Keratinocyte (primary cell): ENCODE measurements at regions not wholly inside any gene's neighbourhood (a gene's known extent, or its start where the extent isn't known, plus 50 kb on each side); places are given as distances from the start of the nearest gene placed in this dataset.

Experiments used
- DNase-seq: peaks from one replicate; pipeline ENCODE4 v3.0.0-alpha.2; 2011; ENCODE audit warnings: low read depth, missing footprints, low spot score
- FAIRE-seq: peaks from 2 replicates; lab custom pipeline; 2011; peaks lifted over from hg19 to GRCh38; lab: Jason Lieb, UNC
- H2AFZ ChIP-seq: 2 replicates; pipeline ENCODE4 v1.6.0; 2012; ENCODE audit warnings: low read length, control low read depth, inconsistent platforms; ENCODE audit not compliant: control insufficient read depth
- H3K27ac ChIP-seq: 2 replicates; pipeline ENCODE4 v1.5.1; 2011; ENCODE audit warnings: low read length; ENCODE audit not compliant: control insufficient read depth, insufficient read depth
- H3K27me3 ChIP-seq: 3 replicates; pipeline ENCODE4 v1.6.0; 2011; ENCODE audit warnings: low read length; ENCODE audit not compliant: control insufficient read depth, insufficient read depth; ENCODE audit errors: extremely low read depth
- H3K36me3 ChIP-seq, 2 experiments: 2 replicates in 1 of 2; 3 replicates in 1 of 2; pipeline ENCODE4 v1.5.1; 2011; ENCODE audit warnings: low read length in 2 of 2, mild to moderate bottlenecking in 1 of 2; ENCODE audit not compliant: control insufficient read depth in 2 of 2, insufficient read depth in 2 of 2; ENCODE audit errors: extremely low read depth in 1 of 2
- H3K4me1 ChIP-seq: 3 replicates; pipeline ENCODE4 v1.5.1; 2011; ENCODE audit warnings: low read length; ENCODE audit not compliant: control insufficient read depth, insufficient read depth; ENCODE audit errors: extremely low read depth
- H3K4me2 ChIP-seq: 3 replicates; pipeline ENCODE4 v1.6.0; 2011; ENCODE audit warnings: low read depth, low read length; ENCODE audit not compliant: control insufficient read depth, insufficient read depth; ENCODE audit errors: extremely low read depth
- H3K4me3 ChIP-seq, 3 experiments: fragments of 200-600 bp in 1 of 3; sonication (generic) in 1 of 3; 2 replicates in 2 of 3; 3 replicates in 1 of 3; pipeline ENCODE4 v1.5.1; 2011 to 2016; ENCODE audit warnings: low read length in 3 of 3, mild to moderate bottlenecking in 3 of 3, control low read depth in 2 of 3, inconsistent platforms in 1 of 3, low read depth in 1 of 3, mixed read lengths in 1 of 3, mixed run types in 1 of 3, moderate library complexity in 1 of 3; ENCODE audit not compliant: control insufficient read depth in 2 of 3, insufficient read depth in 2 of 3; ENCODE audit errors: extremely low read depth in 1 of 3
- H3K79me2 ChIP-seq: 2 replicates; pipeline ENCODE4 v1.6.0; 2012; ENCODE audit warnings: low read length; ENCODE audit not compliant: control insufficient read depth, insufficient read depth
- H3K9ac ChIP-seq: 3 replicates; pipeline ENCODE4 v1.6.0; 2011; ENCODE audit warnings: low read length; ENCODE audit not compliant: control insufficient read depth, insufficient read depth; ENCODE audit errors: extremely low read depth
- H3K9me1 ChIP-seq: 3 replicates; pipeline ENCODE4 v1.6.0; 2011; ENCODE audit warnings: low read length; ENCODE audit not compliant: control insufficient read depth, insufficient read depth; ENCODE audit errors: extremely low read depth
- H3K9me3 ChIP-seq: 2 replicates; pipeline ENCODE4 v1.5.1; 2012; ENCODE audit warnings: low read depth, low read length; ENCODE audit not compliant: control insufficient read depth
- H4K20me1 ChIP-seq: 3 replicates; pipeline ENCODE4 v1.6.0; 2011; ENCODE audit warnings: low read length; ENCODE audit not compliant: control insufficient read depth, insufficient read depth; ENCODE audit errors: extremely low read depth
- CTCF ChIP-seq, 3 experiments: IDR thresholded peaks in 1 of 3; conservative IDR thresholded peaks in 1 of 3; optimal IDR thresholded peaks in 1 of 3; 2 replicates in 2 of 3; 3 replicates in 1 of 3; pipeline versions ENCODE3 to v1.5.1; 2011; ENCODE audit warnings: low read length in 3 of 3, mild to moderate bottlenecking in 3 of 3, moderate library complexity in 2 of 3, control low read depth in 1 of 3, inconsistent platforms in 1 of 3; ENCODE audit not compliant: insufficient read depth in 2 of 3; ENCODE audit errors: extremely low read depth in 1 of 3
- EZH2 ChIP-seq: IDR thresholded peaks from one replicate; pipeline ENCODE4 v1.6.1; 2012; ENCODE audit warnings: inconsistent platforms, mild to moderate bottlenecking, low read length, moderate library complexity
- dilution Hi-C: fragments of 300-500 bp; cut with MboI; formaldehyde crosslinking; loops from one replicate; pipeline ENCODE4 v1.7.0; 2020; ENCODE audit warnings: low sequenced_read_pairs; ENCODE audit not compliant: extremely low pct_ligation_motif_present

- Histone ChIP-seq H3K9me1 (no peaks in the 10 kb centered on the region), H3K4me3 (no peak overlapping the region), H2AFZ (no peak overlapping the region), H4K20me1 (no peaks in the 10 kb centered on the region), H3K36me3 (no peaks in the 10 kb centered on the region), H3K27me3 (no peaks in the 10 kb centered on the region), H3K4me1 (no peaks in the 10 kb centered on the region), H3K79me2 (no peaks in the 10 kb centered on the region), H3K27ac (no peak overlapping the region), H3K9ac (no peak overlapping the region), H3K9me3 (no peaks in the 10 kb centered on the region), H3K4me2 (no peak overlapping the region)
- DNase-seq (no peak), FAIRE-seq (no peak)
- dilution Hi-C loops: no loop called here
- TF ChIP-seq EZH2 (no peak), CTCF (optimal IDR thresholded peaks at IDR 0.05 in 1 of 3, IDR thresholded peaks at IDR 0.05 in 1 of 3, conservative IDR thresholded peaks at IDR 0.05 in 1 of 3; ENCODE audit: extremely low read depth in 1 of 3, insufficient read depth in 2 of 3, low read length in 3 of 3) (no peak)
Observed at GRCh38 chr3:81048058-81048665, 713.3 kb downstream of the GBE1 start.

GRCh38 chr3:81045976-81046375 is 715.5 kb downstream of the GBE1 start:
- DNase-seq: no peak
- no peaks in the 10 kb centered on the region for H3K79me2 ChIP-seq
- TF ChIP-seq EZH2 (no peak), CTCF (optimal IDR thresholded peaks at IDR 0.05 in 1 of 3, IDR thresholded peaks at IDR 0.05 in 1 of 3, conservative IDR thresholded peaks at IDR 0.05 in 1 of 3; ENCODE audit: extremely low read depth in 1 of 3, insufficient read depth in 2 of 3, low read length in 3 of 3) (no peak)
- no peak overlapping the region for H3K27ac ChIP-seq
- no peaks in the 10 kb centered on the region for H3K9me3 ChIP-seq
- no peaks in the 10 kb centered on the region for H3K9me1 ChIP-seq
- H4K20me1 ChIP-seq: no peaks in the 10 kb centered on the region
- H3K4me3 ChIP-seq: no peak overlapping the region
- no peak for FAIRE-seq
- H3K27me3 ChIP-seq: no peaks in the 10 kb centered on the region
- dilution Hi-C loops: no loop called here
- H3K4me2 ChIP-seq: no peak overlapping the region
- no peaks in the 10 kb centered on the region for H3K36me3 ChIP-seq
- H2AFZ ChIP-seq: no peak overlapping the region
- H3K4me1 ChIP-seq: no peaks in the 10 kb centered on the region
- no peak overlapping the region for H3K9ac ChIP-seq
